H1 (cell line): ENCODE measurements at regions not wholly inside any gene's neighbourhood (a gene's known extent, or its start where the extent isn't known, plus 50 kb on each side); places are given as distances from the start of the nearest gene placed in this dataset.

Experiments used
- CTCF ChIA-PET: fragments of 300-600 bp; sonication (Branson Sonifier 250); formaldehyde crosslinking; loops from one replicate; lab custom pipeline; 2021; ENCODE audit not compliant: partially characterized antibody; lab: Charles Lee
- POLR2A ChIA-PET: fragments of 300-600 bp; sonication (Branson Sonifier 250); formaldehyde crosslinking; loops from one replicate; lab custom pipeline; 2021; ENCODE audit warnings: inconsistent platforms; ENCODE audit not compliant: partially characterized antibody; lab: Charles Lee
- DNase-seq, 2 experiments: peaks; one replicate each; pipeline versions ENCODE4 v3.0.0 to v3.0.0-alpha.2; 2010 to 2022; ENCODE audit warnings: low spot score in 2 of 2, low read depth in 1 of 2, mixed read lengths in 1 of 2
- FAIRE-seq: peaks from 2 replicates; lab custom pipeline; 2011; peaks lifted over from hg19 to GRCh38; lab: Jason Lieb, UNC
- H2AFZ ChIP-seq: 2 replicates; pipeline ENCODE4 v1.8.1; 2012; ENCODE audit warnings: low read length, inconsistent platforms
- H2AK5ac ChIP-seq: 2 replicates; pipeline ENCODE4 v1.6.1; 2013; ENCODE audit warnings: low read depth, low read length
- H2BK120ac ChIP-seq: replicated peaks from 2 replicates; pipeline ENCODE3; 2013; ENCODE audit warnings: low read depth, low read length, inconsistent platforms
- H2BK12ac ChIP-seq: 2 replicates; pipeline ENCODE4 v1.6.1; 2013; ENCODE audit warnings: low read depth, low read length
- H2BK15ac ChIP-seq: 2 replicates; pipeline ENCODE4 v1.6.1; 2013; ENCODE audit warnings: low read length
- H2BK20ac ChIP-seq: 2 replicates; pipeline ENCODE4 v1.6.1; 2013; ENCODE audit warnings: low read length
- H2BK5ac ChIP-seq: 2 replicates; pipeline ENCODE4 v1.6.1; 2013; ENCODE audit warnings: low read depth, low read length
- H3K14ac ChIP-seq: 2 replicates; pipeline ENCODE4 v1.6.1; 2013; ENCODE audit warnings: inconsistent platforms; ENCODE audit not compliant: insufficient read length
- H3K18ac ChIP-seq: 2 replicates; pipeline ENCODE4 v1.6.1; 2013; ENCODE audit warnings: low read length; ENCODE audit errors: extremely low read depth
- H3K23ac ChIP-seq: 2 replicates; pipeline ENCODE4 v1.6.1; 2013; ENCODE audit warnings: inconsistent platforms; ENCODE audit not compliant: insufficient read length
- H3K23me2 ChIP-seq: 2 replicates; pipeline ENCODE4 v1.6.1; 2013; ENCODE audit warnings: low read depth, low read length
- H3K27ac ChIP-seq: 2 replicates; pipeline ENCODE4 v1.6.1; 2011; ENCODE audit warnings: low read depth, low read length, inconsistent platforms
- H3K27me3 ChIP-seq, 4 experiments: replicated peaks in 1 of 4; 1 replicate in 1 of 4; 2 replicates in 3 of 4; pipeline versions ENCODE4 v1.6.1 to v1.8.1; 2011 to 2013; ENCODE audit warnings: low read length in 3 of 4, mild to moderate bottlenecking in 3 of 4, inconsistent platforms in 2 of 4, mixed read lengths in 2 of 4, moderate library complexity in 1 of 4; ENCODE audit not compliant: control insufficient read depth in 3 of 4, insufficient read depth in 3 of 4; ENCODE audit errors: extremely low read depth in 1 of 4
- H3K36me3 ChIP-seq, 4 experiments: 2 replicates each; pipeline versions ENCODE4 v1.6.1 to v1.8.1; 2011 to 2013; ENCODE audit warnings: mild to moderate bottlenecking in 4 of 4, low read length in 3 of 4, moderate library complexity in 2 of 4, control low read depth in 1 of 4, inconsistent platforms in 1 of 4; ENCODE audit not compliant: insufficient read depth in 4 of 4, control insufficient read depth in 2 of 4
- H3K4ac ChIP-seq: replicated peaks from 2 replicates; pipeline ENCODE3; 2013; ENCODE audit warnings: low read length, low read depth, mixed read lengths, inconsistent platforms; ENCODE audit not compliant: insufficient read length
- H3K4me1 ChIP-seq, 4 experiments: replicated peaks in 1 of 4; 1 replicate in 1 of 4; 2 replicates in 3 of 4; pipeline versions ENCODE4 v1.6.1 to v1.8.1; 2011 to 2013; ENCODE audit warnings: low read length in 3 of 4, inconsistent platforms in 2 of 4, mixed read lengths in 1 of 4; ENCODE audit not compliant: insufficient read depth in 4 of 4, control insufficient read depth in 3 of 4
- H3K4me2 ChIP-seq, 2 experiments: 2 replicates each; pipeline versions ENCODE4 v1.6.1 to v1.8.1; 2011 to 2013; ENCODE audit warnings: low read depth in 2 of 2, low read length in 2 of 2, control low read depth in 1 of 2, inconsistent platforms in 1 of 2, mild to moderate bottlenecking in 1 of 2; ENCODE audit not compliant: insufficient read depth in 1 of 2
- H3K4me3 ChIP-seq, 4 experiments: fragments of 200-600, 300-600 bp in 1 of 4; sonication (generic), shearing (Covaris generic), sonication (Bioruptor Twin) in 1 of 4; 2 replicates each; pipeline versions ENCODE4 v1.5.1 to v1.8.1; 2011 to 2016; ENCODE audit warnings: low read length in 4 of 4, low read depth in 3 of 4, control low read depth in 2 of 4, inconsistent platforms in 2 of 4, mild to moderate bottlenecking in 2 of 4, mixed read lengths in 1 of 4, moderate library complexity in 1 of 4; ENCODE audit not compliant: insufficient read depth in 2 of 4; ENCODE audit errors: extremely low read depth in 1 of 4
- H3K56ac ChIP-seq: replicated peaks from 2 replicates; pipeline ENCODE3; 2013; ENCODE audit warnings: low read depth, mild to moderate bottlenecking, mixed read lengths, low read length, inconsistent platforms; ENCODE audit not compliant: insufficient read length
- H3K79me1 ChIP-seq: 2 replicates; pipeline ENCODE4 v1.6.1; 2013; ENCODE audit warnings: low read depth, low read length, control low read depth
- H3K79me2 ChIP-seq, 2 experiments: 2 replicates each; pipeline versions ENCODE4 v1.6.1 to v1.8.1; 2012 to 2013; ENCODE audit warnings: low read length in 2 of 2, mild to moderate bottlenecking in 2 of 2, inconsistent platforms in 1 of 2; ENCODE audit not compliant: insufficient read depth in 2 of 2, control insufficient read depth in 1 of 2
- H3K9ac ChIP-seq, 4 experiments: replicated peaks in 1 of 4; 1 replicate in 1 of 4; 2 replicates in 3 of 4; pipeline versions ENCODE4 v1.6.1 to v1.8.1; 2011 to 2013; ENCODE audit warnings: low read depth in 3 of 4, low read length in 3 of 4, control low read depth in 2 of 4, mild to moderate bottlenecking in 2 of 4, moderate library complexity in 2 of 4, inconsistent platforms in 1 of 4; ENCODE audit errors: extremely low read depth in 1 of 4
- H3K9me3 ChIP-seq, 2 experiments: 2 replicates each; pipeline versions ENCODE4 v1.6.1 to v1.8.1; 2012 to 2013; ENCODE audit warnings: mild to moderate bottlenecking in 2 of 2, moderate library complexity in 2 of 2, control low read depth in 1 of 2, inconsistent platforms in 1 of 2, low read depth in 1 of 2, low read length in 1 of 2, mixed read lengths in 1 of 2; ENCODE audit not compliant: insufficient read depth in 2 of 2
- H4K20me1 ChIP-seq, 2 experiments: replicated peaks in 1 of 2; 2 replicates each; pipeline versions ENCODE3 to v1.8.1; 2011 to 2013; ENCODE audit warnings: inconsistent platforms in 2 of 2, low read length in 2 of 2, mild to moderate bottlenecking in 1 of 2; ENCODE audit not compliant: insufficient read depth in 2 of 2, control insufficient read depth in 1 of 2
- H4K5ac ChIP-seq: 2 replicates; pipeline ENCODE4 v1.6.1; 2013; ENCODE audit warnings: low read length, low read depth, mixed read lengths, inconsistent platforms; ENCODE audit not compliant: insufficient read length
- H4K8ac ChIP-seq: 2 replicates; pipeline ENCODE4 v1.8.0; 2013; ENCODE audit warnings: mild to moderate bottlenecking, moderate library complexity, low read length, inconsistent platforms; ENCODE audit not compliant: insufficient read depth; ENCODE audit errors: extremely low read depth
- H4K91ac ChIP-seq: replicated peaks from 2 replicates; pipeline ENCODE3; 2013; ENCODE audit warnings: low read length, mixed read lengths, inconsistent platforms; ENCODE audit not compliant: insufficient read length
- BRCA1 ChIP-seq: IDR thresholded peaks from 2 replicates; pipeline ENCODE4 v1.6.1; 2012; ENCODE audit warnings: low read depth, low read length, improper control_type of control experiment
- CHD1 ChIP-seq: IDR thresholded peaks from 2 replicates; pipeline ENCODE4 v1.6.1; 2012; ENCODE audit warnings: low read depth, low read length, improper control_type of control experiment
- CTBP2 ChIP-seq: IDR thresholded peaks from 2 replicates; pipeline ENCODE4 v1.7.0; 2011; ENCODE audit warnings: borderline replicate concordance, mild to moderate bottlenecking, moderate library complexity, mixed read lengths, low read length; ENCODE audit not compliant: insufficient read depth, insufficient read length
- HDAC2 ChIP-seq, 2 experiments: fragments of 300-600 bp in 1 of 2; sonication (generic) in 1 of 2; IDR thresholded peaks; 2 replicates each; pipeline ENCODE4 v1.6.1; 2011 to 2012; ENCODE audit warnings: low read depth in 2 of 2, low read length in 2 of 2, mild to moderate bottlenecking in 2 of 2, moderate library complexity in 2 of 2, borderline replicate concordance in 1 of 2, inconsistent platforms in 1 of 2
- HDAC6 ChIP-seq: IDR thresholded peaks from one replicate; pipeline ENCODE4 v1.7.1; 2012; ENCODE audit warnings: low read depth, mild to moderate bottlenecking, inconsistent platforms, low read length, moderate library complexity
- JUN ChIP-seq: IDR thresholded peaks from 2 replicates; pipeline ENCODE4 v1.6.1; 2011; ENCODE audit warnings: low read depth, mild to moderate bottlenecking, improper control_type of control experiment, low read length
- RFX5 ChIP-seq: IDR thresholded peaks from 2 replicates; pipeline ENCODE4 v1.6.1; 2011; ENCODE audit warnings: low read depth, low read length, improper control_type of control experiment, borderline replicate concordance
- SP1 ChIP-seq: IDR thresholded peaks from 2 replicates; pipeline ENCODE4 v1.6.1; 2011; ENCODE audit warnings: low read depth, low read length
- TCF12 ChIP-seq: IDR thresholded peaks from 2 replicates; pipeline ENCODE4 v1.6.1; 2011; ENCODE audit warnings: low read depth, mild to moderate bottlenecking, low read length
- ZNF274 ChIP-seq: IDR thresholded peaks from 2 replicates; pipeline ENCODE4 v1.7.0; 2012; ENCODE audit warnings: low read length, borderline replicate concordance; ENCODE audit errors: extremely low read depth
- WGBS, 2 experiments: shearing (Covaris generic) in 1 of 2; methylation state at CpG; one replicate each; pipeline versions ENCODE4 v1.1.6 to v1.1.7; 2013 to 2015; ENCODE audit warnings: low lambda C conversion rate in 2 of 2, mixed read lengths in 2 of 2, inconsistent platforms in 1 of 2, low coverage in 1 of 2, missing lambda C conversion rate in 1 of 2; ENCODE audit not compliant: insufficient replicate concordance in 2 of 2, insufficient coverage in 1 of 2, insufficient read length in 1 of 2; ENCODE audit errors: extremely low coverage in 1 of 2, missing lambda C conversion rate in 1 of 2; 5-methylcytosine and 5-hydroxymethylcytosine counted together
- TF ChIP-seq, protein P1 (sequence below): IDR thresholded peaks from 2 replicates; pipeline ENCODE4 v1.6.1; 2011; ENCODE audit warnings: low read depth, mild to moderate bottlenecking, low read length; ENCODE audit not compliant: insufficient read depth
- TF ChIP-seq, protein P2 (sequence below): IDR thresholded peaks from 2 replicates; pipeline ENCODE4 v1.6.1; 2012; ENCODE audit warnings: low read length, inconsistent platforms

DNA sequence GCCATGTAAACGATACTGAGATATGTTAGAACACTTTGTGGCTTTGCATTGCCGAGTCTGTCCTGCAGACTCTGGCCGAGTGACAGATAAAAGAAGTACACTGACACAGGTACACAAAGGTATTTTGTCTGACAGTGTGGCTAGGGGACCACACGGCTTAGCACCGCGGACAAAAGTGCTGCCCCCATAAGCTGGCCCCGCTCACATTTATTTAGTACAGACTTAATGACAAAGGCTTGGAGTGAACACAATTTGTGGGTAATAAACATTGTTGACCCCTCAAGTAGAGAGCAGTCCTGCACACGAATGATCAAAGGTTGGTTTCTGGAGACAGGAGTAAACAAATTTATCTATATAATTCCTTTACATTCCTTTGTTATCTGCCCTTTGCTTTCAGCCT, 976.8 kb downstream of the TRAM1L1 start:
- 92% methylated on average over 8 of the region's 8 CpGs; no CpG with 5 or more reads in 1 of the 2 experiments for WGBS, 2 experiments
- no peak overlapping the region for H3K56ac ChIP-seq
- H2BK120ac ChIP-seq: no peak overlapping the region
- no peak overlapping the region for H3K23ac ChIP-seq
- no peaks in the 10 kb centered on the region for H3K4me1 ChIP-seq
- no peaks in the 10 kb centered on the region for H4K20me1 ChIP-seq
- H3K27ac ChIP-seq: no peak overlapping the region; the same call in 1 of the 2 replicates
- H2BK15ac ChIP-seq: no peak overlapping the region
- H3K9me3 ChIP-seq: no peaks in the 10 kb centered on the region
- no peak overlapping the region for H2AFZ ChIP-seq
- H2AK5ac ChIP-seq: no peak overlapping the region
- no peak overlapping the region for H3K14ac ChIP-seq
- H4K5ac ChIP-seq: no peak overlapping the region
- FAIRE-seq (no peak), DNase-seq (no peak)
- H3K23me2 ChIP-seq: no peaks in the 10 kb centered on the region
- ChIA-PET POLR2A (no interaction called here), CTCF (no interaction called here)
- H4K91ac ChIP-seq: no peak overlapping the region
- H3K79me1 ChIP-seq: no peaks in the 10 kb centered on the region
- H3K36me3 ChIP-seq: no peaks in the 10 kb centered on the region
- H3K9ac ChIP-seq: no peak overlapping the region
- no peak overlapping the region for H2BK20ac ChIP-seq
- H4K8ac ChIP-seq: peak overlapping the region; percentile 14; the same call in 1 of the 2 replicates
- no peak overlapping the region for H3K4me3 ChIP-seq
- H3K18ac ChIP-seq: no peak overlapping the region
- no peaks in the 10 kb centered on the region for H3K27me3 ChIP-seq
- H2BK5ac ChIP-seq: no peak overlapping the region
- H3K4ac ChIP-seq: no peak overlapping the region
- H2BK12ac ChIP-seq: no peak overlapping the region
- no peak overlapping the region for H3K4me2 ChIP-seq
- H3K79me2 ChIP-seq: no peaks in the 10 kb centered on the region
- TF ChIP-seq, protein P1, sequence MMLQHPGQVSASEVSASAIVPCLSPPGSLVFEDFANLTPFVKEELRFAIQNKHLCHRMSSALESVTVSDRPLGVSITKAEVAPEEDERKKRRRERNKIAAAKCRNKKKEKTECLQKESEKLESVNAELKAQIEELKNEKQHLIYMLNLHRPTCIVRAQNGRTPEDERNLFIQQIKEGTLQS: no peak
- TF ChIP-seq TCF12 (no peak), RFX5 (no peak), ZNF274 (no peak), HDAC6 (no peak), SP1 (no peak), CHD1 (no peak), CTBP2 (no peak), BRCA1 (no peak), JUN (no peak), HDAC2 (IDR thresholded peaks at IDR 0.05; ENCODE audit: borderline replicate concordance in 1 of 2, low read depth in 2 of 2, low read length in 2 of 2) (no peak)
- TF ChIP-seq, protein P2, sequence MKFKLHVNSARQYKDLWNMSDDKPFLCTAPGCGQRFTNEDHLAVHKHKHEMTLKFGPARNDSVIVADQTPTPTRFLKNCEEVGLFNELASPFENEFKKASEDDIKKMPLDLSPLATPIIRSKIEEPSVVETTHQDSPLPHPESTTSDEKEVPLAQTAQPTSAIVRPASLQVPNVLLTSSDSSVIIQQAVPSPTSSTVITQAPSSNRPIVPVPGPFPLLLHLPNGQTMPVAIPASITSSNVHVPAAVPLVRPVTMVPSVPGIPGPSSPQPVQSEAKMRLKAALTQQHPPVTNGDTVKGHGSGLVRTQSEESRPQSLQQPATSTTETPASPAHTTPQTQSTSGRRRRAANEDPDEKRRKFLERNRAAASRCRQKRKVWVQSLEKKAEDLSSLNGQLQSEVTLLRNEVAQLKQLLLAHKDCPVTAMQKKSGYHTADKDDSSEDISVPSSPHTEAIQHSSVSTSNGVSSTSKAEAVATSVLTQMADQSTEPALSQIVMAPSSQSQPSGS: no peak
